ENCODE measurements at regions not wholly inside any gene's neighbourhood (a gene's known extent, or its start where the extent isn't known, plus 50 kb on each side); places are given as distances from the start of the nearest gene placed in this dataset.

GRCh38 chr18:37675699-37676098 is 110.1 kb upstream of the CELF4 start:
- DNase-seq (ENCODE audit: low spot score), result no peak
- H3K4me3 ChIP-seq, result no peak overlapping the region
- H3K9me3 ChIP-seq, result no peaks in the 10 kb centered on the region
- no peaks in the 10 kb centered on the region for H3K4me1 ChIP-seq (ENCODE audit: control insufficient read depth in 1 of 2, low read depth in 2 of 2)
- H3K27ac ChIP-seq, result no peak overlapping the region
- no peak for ATAC-seq (ENCODE audit: insufficient number of reproducible peaks, low FRiP score, low read depth)
- H3K36me3 ChIP-seq, result no peaks in the 10 kb centered on the region
- TF ChIP-seq CTCF (IDR thresholded peaks at IDR 0.05), result no peak
- H3K27me3 ChIP-seq (replicated peaks; ENCODE audit: insufficient read depth), result no peaks in the 10 kb centered on the region

- H3K27me3 ChIP-seq (replicated peaks; ENCODE audit: insufficient read depth), result no peaks in the 10 kb centered on the region
- no peak for TF ChIP-seq CTCF (IDR thresholded peaks at IDR 0.05)
- H3K36me3 ChIP-seq, result no peaks in the 10 kb centered on the region
- DNase-seq (ENCODE audit: low spot score) (no peak), ATAC-seq (ENCODE audit: insufficient number of reproducible peaks, low FRiP score, low read depth) (no peak)
- H3K4me1 ChIP-seq (ENCODE audit: control insufficient read depth in 1 of 2, low read depth in 2 of 2), result no peaks in the 10 kb centered on the region
- no peak overlapping the region for H3K4me3 ChIP-seq
- H3K27ac ChIP-seq, result no peak overlapping the region
- H3K9me3 ChIP-seq, result no peaks in the 10 kb centered on the region
Observed at GRCh38 chr18:37674570-37674969, 109.0 kb upstream of the CELF4 start.

- TF ChIP-seq CTCF (IDR thresholded peaks at IDR 0.05), result no peak
- H3K27me3 ChIP-seq (replicated peaks; ENCODE audit: insufficient read depth), result no peaks in the 10 kb centered on the region
- no peak overlapping the region for H3K4me3 ChIP-seq
- ATAC-seq (ENCODE audit: insufficient number of reproducible peaks, low FRiP score, low read depth) (no peak), DNase-seq (ENCODE audit: low spot score) (no peak)
- no peaks in the 10 kb centered on the region for H3K36me3 ChIP-seq
- H3K27ac ChIP-seq, result no peak overlapping the region
- H3K4me1 ChIP-seq (ENCODE audit: control insufficient read depth in 1 of 2, low read depth in 2 of 2), result no peaks in the 10 kb centered on the region
- H3K9me3 ChIP-seq, result no peaks in the 10 kb centered on the region
Observed at GRCh38 chr18:37673671-37674070, 108.1 kb upstream of the CELF4 start.

GRCh38 chr18:37672932-37673595 is 107.5 kb upstream of the CELF4 start:
- no peaks in the 10 kb centered on the region for H3K4me1 ChIP-seq (ENCODE audit: control insufficient read depth in 1 of 2, low read depth in 2 of 2)
- H3K27ac ChIP-seq, result no peak overlapping the region
- no peaks in the 10 kb centered on the region for H3K9me3 ChIP-seq
- H3K4me3 ChIP-seq, result no peak overlapping the region
- no peak for ATAC-seq (ENCODE audit: insufficient number of reproducible peaks, low FRiP score, low read depth)
- H3K36me3 ChIP-seq, result no peaks in the 10 kb centered on the region
- DNase-seq (ENCODE audit: low spot score), result no peak
- no peak for TF ChIP-seq CTCF (IDR thresholded peaks at IDR 0.05)
- no peaks in the 10 kb centered on the region for H3K27me3 ChIP-seq (replicated peaks; ENCODE audit: insufficient read depth)

GRCh38 chr18:37672001-37672400 is 106.4 kb upstream of the CELF4 start:
- no peaks in the 10 kb centered on the region for H3K9me3 ChIP-seq
- no peak overlapping the region for H3K4me3 ChIP-seq
- no peak for TF ChIP-seq CTCF (IDR thresholded peaks at IDR 0.05)
- no peaks in the 10 kb centered on the region for H3K36me3 ChIP-seq
- no peaks in the 10 kb centered on the region for H3K4me1 ChIP-seq (ENCODE audit: control insufficient read depth in 1 of 2, low read depth in 2 of 2)
- no peak overlapping the region for H3K27ac ChIP-seq
- no peaks in the 10 kb centered on the region for H3K27me3 ChIP-seq (replicated peaks; ENCODE audit: insufficient read depth)
- no peak for ATAC-seq (ENCODE audit: insufficient number of reproducible peaks, low FRiP score, low read depth)
- DNase-seq (ENCODE audit: low spot score), result no peak
